GM19328 (cell line): ENCODE measurements at regions not wholly inside any gene's neighbourhood (a gene's known extent, or its start where the extent isn't known, plus 50 kb on each side); places are given as distances from the start of the nearest gene placed in this dataset.

ENCODE experiments used
- ATAC-seq: cut with Tn5 transposase; IDR thresholded peaks from one replicate; pipeline ENCODE4 v1.9.1; 2021; ENCODE audit warnings: mild to moderate bottlenecking, moderate library complexity; ENCODE audit not compliant: unreplicated experiment

DNA sequence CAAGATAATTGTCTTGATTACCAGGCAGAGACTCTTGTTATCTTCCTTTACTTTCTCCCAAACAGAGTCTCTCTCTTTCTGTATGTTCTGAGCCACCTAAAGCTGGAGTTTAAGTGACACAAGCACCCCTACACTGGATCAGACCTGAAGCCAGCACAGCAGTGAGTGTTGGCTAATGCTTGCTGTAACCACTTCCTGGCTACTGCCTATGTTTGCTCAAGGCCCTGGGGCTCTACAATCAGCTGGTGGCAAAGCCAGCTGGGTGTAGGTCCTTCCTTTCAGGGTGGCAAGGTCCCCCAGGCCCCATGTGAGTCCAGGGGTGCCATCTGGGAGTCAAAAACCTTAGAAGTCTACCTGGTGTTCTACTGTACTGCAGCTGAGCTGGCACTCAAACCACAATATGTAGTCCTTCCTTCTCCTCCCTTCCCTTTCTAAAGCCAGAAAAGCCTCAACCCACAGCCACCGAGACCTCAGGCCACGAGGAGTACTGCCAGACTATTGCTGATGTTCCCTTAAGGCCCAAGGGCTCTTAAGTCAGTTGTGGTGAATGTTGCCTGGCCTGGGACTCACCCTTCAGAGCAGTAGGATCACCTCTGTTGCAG lies 416.3 kb downstream of the ADRA2A start:
- no peak for ATAC-seq

DNA sequence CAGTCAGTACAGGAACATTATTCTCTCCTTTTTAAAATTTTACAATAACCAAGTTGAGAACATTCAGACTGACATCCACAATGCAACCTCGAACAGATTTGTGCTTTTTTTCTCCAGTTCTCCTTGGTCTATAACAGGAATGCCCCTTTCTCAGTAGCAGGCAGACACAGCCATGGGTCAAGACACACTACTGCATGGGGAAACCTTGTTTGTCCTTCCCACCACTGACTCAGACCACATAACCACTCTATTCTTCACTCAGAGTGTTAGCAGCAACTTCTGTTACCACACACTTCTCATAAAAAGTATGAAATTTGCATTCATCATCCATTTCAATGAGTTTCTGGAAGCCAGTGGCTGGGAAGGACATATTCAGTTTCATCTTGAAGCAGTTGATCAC lies 421.7 kb downstream of the ADRA2A start:
- no peak for ATAC-seq

DNA sequence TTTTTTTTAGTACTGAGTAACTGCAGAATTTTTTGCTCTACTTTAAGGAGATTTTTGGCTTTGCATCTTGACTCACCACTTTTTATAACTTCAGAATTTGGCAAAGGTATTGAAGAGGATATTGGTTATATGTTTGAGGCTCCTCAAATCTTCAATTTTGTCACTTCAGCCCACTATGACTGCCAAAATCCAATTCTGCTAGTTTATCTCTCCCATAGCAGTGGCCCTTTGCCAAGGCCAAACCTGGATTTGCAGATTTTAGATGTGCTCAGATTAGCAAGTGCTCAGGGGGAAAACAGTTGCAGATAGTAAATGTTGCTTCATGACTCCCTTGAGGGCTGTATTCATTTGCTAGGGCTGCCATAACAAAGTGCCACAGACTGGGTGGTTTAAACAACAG lies 427.5 kb downstream of the ADRA2A start:
- no peak for ATAC-seq

DNA sequence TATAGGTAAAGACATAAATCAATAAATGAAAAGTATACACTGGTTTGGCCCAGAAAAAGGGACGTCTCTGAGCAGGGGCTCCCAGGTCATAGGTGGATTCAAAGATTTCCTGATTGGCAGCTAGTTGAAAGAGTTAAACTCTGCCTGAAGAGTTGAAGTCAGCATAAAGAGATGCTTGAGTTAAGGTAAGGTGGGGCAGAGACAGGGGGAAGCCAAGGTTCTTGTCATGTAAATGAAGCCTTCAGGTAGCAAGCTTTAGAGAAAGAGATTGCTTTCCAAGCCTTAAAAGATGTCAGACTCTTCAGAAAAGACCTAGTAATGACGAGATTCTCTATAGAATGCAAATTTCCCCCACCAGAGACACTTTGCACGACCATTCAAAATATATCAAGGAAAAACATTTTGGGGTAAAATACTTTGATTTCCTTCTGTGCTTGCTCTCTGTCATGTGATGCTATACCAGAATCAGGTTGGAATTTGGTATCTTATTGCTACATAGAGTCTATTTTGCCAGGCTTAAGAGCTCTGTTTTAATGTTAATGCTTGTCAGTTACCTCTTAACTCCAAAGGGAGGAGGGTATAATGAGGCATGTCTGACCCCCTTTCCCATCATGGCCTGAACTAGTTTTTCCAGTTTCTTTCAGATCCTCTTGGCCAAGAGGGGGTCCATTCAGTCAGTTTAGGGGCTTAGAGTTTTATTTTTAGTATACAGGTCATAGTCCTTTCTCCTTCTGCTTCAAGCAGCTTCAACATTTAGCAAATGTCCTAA lies 429.6 kb downstream of the ADRA2A start:
- ATAC-seq: no peak

DNA sequence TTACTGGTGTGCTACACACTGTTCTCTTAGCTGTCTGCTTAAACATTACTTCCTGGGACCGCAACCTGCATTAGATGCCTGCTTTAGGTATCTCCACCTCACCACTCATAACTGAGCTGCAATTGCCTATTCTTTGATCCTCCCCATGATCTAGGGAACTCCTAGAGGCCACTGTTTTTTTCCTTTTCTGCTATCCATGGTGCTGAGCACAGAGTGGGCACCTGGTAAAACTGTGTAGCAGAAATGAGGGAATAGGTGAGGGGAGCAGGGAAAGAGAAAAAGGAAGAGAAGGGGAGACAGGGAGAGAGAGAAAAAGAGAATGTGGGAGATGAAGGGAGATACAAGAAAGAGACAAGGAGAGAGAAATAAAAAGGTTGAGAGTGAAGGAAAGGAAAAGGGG lies 434.9 kb downstream of the ADRA2A start:
- no peak for ATAC-seq

DNA sequence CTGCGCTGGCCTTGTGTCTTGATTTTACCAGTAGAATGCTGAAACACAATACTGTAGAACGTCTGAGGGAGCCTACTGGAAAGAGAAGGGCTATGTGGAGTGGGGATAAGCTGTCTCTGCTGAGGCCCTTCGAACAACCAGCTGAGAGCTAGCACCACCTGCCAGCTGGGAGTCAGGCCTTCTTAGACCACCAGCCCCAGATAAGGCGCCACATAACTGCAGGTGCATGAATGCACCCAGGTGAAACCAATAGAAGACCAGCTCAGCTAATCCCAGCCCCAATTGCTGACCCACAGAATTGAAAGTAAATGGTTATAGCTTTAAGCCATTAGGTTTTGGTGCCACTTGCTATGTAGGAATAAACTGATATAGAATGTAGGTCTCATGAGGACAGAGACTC lies 438.4 kb downstream of the ADRA2A start:
- no peak for ATAC-seq

DNA sequence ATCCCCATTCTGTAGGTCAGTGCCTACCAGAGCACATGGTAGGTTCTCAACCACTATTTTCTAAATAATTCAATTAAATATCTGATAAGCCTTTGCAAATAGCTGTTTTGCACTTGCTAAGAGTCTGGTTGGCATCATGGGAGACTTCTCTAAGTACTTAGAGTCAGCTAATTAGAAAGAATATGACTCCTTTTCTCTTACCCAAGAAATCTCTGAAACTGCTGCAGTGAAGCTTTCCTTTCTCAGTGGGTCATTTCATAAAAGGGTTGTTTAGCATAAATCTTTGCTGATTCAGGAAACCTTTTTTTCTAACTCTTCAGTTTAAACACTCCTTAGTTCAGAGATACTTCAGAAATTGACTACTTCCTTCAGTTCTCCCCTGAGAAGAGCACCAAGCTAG lies 438.9 kb downstream of the ADRA2A start:
- ATAC-seq: no peak

DNA sequence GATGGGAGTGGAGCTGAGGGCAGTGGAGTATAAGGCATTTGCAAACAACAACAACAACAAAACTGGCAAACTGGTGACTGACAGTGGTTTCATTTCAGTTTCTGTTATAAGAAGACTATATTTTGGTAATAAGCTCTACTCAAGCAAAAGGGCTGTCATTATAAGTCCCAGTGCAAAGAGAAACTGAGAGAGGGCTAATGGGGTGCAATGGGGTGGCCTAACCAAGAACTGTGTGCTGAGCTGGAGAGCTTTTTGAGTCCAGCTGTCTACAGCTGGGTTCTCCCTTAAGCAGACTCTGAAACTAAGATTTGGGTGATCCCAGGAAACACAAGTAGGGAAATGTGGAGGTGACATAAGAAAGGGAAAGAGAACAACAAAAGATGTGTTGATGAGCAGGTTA lies 439.3 kb downstream of the ADRA2A start:
- no peak for ATAC-seq

DNA sequence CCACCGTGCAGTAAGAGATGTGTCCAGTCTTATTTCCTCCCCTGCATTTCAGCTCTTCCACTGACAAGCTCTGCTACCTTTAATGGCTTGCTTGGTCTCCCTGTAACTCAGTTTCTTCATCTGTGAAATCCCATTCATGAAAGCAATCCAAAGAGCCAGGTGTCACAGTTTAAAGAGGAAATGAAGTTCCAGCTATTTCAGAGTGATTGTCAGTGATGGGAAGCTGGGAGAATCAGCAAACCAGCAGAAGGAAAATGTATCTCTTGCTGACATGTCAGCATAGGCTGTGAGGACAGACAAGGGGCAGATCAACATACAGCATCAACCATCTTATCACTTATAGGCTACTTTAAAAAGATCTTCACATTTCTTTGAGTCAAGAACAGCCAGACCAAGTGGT lies 445.3 kb downstream of the ADRA2A start:
- ATAC-seq: no peak

DNA sequence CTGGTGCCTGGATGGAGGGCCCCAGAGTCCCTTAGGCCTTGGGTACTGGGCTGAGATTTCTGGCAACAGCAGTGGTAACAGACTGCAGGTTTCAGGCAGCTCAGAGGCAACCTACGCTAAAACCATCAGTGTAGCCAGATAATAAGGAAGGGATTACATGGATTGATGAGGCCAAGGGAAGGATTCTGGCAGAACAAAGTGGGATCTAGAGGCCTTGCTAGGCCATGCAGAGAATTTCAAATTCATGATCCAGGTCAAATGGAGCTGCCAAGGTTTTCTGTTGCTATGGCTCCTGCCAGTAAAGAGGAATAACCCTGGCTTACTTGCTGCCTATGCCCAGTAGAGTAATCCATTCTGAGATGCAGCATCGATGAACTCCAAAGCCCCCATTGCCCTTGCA lies 445.7 kb downstream of the ADRA2A start:
- no peak for ATAC-seq

DNA sequence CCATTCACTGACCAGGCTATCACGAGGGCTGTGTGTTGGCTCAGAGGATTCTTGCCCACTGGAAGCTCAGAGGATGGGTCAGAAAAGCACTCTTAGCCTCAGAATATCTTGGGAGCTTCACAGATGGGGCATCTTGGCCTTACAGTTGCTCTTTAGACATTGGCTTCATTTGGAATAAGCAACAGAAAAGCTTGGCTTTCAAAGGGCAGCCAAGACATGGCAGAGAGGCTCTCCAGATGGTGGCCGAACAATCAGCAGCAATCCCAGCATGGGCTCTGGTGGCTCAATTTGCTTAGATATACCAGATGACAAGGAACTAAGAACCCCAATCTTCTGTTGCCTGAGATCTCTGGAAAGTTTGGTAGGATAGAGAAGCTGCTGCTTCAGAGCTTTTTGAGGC lies 446.2 kb downstream of the ADRA2A start:
- ATAC-seq: no peak

DNA sequence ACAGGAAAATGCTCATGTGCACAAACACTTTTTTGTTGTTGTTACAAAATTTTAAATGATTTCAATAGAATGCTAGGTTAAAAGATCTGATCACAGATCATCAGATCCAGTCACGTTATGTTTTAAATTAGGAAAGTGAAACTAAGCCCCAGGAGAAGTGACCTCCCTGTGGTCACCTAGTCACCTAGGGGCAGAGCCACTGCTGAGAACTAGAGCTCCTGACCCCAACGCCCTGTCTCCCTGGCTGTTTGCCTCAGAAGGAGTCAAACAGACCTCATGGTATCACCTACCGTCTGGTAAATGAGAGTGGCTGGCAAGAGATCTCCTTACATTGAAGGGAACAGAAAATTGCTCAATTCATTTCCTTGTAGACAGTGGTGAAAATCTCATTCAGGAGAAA lies 447.3 kb downstream of the ADRA2A start:
- no peak for ATAC-seq

DNA sequence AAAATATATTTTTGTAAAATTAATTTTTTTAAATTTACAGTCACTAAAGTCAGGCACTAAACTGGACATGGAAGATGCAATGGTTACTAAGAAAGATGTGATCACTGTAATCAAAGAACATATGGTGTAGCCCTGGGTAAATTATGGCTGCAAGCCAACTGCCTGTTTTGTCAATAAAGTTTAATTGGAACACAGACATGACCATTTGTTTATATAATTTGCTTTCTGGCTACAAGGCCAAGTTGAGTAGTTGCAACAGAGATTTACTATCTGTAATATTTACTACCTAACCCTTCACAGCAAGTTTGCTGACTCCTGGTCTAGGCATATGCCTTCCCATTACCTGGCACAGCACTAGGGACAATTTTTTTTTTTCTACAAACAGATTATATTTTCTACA lies 448.9 kb downstream of the ADRA2A start:
- ATAC-seq: no peak

DNA sequence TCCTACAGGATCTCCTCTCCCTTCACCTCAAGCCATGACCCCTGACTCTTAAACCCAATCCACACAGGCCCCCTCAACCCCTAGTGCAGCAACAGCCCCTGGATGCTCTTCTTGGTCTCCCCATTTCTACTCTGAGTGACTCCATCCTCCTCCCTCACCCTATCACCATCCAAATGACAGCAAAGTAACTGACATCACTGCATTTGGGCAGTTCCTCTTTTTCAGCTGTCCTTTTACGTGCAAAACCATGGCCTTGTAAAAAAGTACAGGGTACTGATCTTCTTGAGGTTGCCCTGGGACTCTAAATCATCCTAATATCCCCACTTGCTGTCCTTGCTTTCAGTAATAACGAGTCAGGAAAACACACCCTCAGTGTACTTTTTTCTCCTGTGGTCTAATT lies 454.9 kb downstream of the ADRA2A start:
- ATAC-seq: no peak

DNA sequence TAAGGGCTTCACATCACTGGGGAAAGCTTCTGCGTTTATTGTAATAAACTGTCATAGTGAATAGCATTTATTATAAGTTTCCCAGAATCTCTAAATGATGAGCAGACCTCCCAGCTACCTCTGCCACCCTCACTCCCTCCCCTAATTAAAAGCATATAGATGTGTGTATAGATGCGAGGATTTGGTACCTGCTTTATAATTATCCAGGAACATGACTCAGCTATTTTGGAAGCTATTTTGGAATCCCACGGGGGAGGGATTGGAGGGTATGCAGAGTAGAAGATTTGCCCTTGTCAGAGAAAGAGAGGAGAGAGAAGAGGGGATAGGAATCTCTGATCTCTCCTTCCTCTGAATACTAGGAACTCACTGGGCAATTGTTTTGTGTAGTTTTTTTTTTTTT lies 455.3 kb downstream of the ADRA2A start:
- ATAC-seq: no peak

DNA sequence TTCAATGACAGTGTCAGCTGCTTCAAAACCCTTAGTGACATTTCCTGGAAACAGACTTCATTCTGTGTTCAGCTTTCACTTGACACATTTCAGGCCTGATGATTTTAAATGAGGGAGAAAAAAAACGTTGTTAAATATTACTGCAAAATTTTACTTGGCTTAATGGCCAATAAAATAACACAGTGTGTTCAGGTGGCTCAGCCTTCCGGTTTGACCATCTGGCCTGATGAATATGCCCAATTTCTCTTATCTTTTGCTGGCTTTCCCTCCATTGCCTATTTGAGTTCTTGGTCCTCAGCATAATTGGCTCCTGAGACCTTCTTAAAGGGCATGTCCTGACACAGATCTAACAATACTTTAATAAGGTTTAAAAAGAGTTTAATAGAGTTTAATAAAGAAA lies 462.4 kb downstream of the ADRA2A start:
- ATAC-seq: no peak

DNA sequence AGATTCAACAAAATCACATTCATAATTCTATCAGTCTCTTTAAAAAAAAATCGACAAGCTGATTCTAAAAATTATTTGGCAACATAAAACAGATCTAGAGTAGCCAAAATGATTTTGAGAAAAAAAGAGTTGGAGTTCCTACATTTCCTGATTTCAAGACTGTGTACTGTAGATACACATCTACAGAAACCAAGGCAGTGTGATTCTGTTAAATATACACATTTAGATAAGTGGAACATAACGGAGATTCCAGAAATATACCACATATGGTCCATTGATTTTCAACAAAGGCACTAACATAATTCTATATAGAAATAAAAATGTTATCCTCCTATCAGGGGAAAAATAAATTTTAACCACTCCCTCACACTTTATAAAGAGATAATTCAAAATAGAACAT lies 467.0 kb downstream of the ADRA2A start:
- ATAC-seq: no peak

DNA sequence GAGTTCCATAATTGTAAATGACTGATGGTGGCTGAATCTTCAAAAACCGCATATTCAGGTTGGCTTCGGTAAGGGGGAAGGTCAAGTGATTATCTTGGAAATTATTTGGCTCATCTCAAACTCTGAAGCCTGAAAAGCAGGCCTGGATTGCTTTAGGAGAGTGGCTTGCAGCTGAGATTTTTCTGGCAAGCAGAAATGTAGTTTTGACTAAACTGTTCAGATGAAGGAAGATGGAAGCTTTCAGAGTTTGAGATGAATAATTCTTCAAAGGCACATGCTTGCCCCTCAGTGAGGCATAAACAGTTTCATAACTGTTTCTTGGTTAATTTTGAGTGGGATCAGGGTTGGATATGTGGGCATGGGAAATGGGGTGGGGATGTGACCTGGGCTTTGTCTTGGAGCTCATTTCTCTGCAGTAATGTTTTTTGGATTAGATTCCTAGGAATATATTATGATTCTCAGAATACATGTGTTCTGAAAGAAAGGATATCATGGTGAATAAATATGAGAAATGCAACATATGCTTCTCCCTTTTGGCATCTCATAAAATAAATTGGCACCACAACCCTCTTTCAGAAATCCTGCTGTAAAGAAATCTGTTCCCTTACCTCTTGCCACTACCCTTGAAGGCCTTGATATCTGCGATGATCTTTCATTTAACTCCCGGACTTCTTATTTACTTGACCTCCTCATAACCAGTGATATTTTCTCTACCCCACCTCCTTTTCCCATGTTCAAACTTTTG lies 469.2 kb downstream of the ADRA2A start:
- ATAC-seq: no peak

DNA sequence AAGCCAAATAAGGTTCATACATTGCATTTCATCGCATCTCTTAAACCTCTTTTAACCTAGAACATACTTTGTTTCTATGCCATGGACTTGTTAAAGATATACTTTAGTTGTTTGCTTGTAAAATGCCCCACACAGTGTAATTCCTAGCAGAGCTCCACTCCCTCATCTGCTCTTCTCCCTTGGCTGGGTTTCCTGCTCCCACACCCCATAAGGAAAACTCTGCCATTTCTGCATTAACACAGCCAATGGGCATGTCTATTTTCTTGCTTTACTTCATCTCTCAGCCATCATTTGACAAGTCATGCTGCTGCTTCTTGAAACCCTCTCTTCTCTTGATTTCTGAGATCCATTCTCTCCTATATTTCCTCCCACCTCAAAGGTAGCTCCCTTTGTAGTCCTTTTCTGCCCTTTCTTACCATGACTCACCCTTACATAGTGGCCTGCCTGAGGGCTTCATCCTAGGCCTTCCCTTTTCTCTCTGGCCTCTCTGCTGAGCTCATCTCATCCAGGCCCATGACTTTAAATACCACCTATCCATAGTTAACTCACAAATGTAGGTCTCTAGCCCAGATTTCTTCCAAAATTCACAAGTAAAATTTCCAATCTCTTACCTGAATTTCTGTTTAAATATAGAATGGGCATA lies 471.4 kb downstream of the ADRA2A start:
- no peak for ATAC-seq

DNA sequence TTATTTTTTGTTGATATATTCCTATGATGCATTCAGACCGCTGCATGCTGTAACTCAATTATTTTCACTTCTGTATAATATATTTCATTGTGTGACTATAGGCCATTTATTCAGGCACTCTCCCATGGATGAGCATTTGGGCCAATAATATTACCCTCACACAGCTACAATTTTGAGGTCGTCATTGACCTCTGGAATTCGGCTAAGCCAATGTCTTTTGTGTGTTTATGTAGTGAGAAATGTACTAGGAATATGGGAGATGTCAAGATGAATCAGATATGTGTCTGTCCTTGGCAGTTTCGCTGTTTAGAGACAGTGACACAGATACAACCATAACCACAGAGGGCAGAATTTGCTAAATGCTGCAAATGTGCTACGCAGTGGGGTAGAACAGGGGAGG lies 474.2 kb downstream of the ADRA2A start:
- no peak for ATAC-seq

DNA sequence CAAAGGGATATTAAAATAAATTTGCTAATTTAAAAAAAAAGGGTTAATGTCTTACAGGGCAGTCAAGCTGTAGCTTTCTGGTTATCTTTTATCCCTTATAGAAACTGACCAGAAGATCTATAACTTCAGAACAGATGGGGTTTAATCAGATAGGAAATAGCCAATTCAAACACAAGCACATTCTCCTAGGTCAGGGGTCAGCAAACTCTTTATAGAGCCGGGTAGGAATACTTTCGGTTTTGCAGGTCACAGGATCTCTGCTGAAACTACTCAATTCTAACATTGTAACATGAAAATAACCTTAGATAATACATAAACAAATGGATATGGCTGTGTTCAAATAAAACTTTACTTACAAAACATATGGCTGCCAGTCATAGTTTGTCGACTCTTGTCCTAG lies 479.8 kb downstream of the ADRA2A start:
- no peak for ATAC-seq

DNA sequence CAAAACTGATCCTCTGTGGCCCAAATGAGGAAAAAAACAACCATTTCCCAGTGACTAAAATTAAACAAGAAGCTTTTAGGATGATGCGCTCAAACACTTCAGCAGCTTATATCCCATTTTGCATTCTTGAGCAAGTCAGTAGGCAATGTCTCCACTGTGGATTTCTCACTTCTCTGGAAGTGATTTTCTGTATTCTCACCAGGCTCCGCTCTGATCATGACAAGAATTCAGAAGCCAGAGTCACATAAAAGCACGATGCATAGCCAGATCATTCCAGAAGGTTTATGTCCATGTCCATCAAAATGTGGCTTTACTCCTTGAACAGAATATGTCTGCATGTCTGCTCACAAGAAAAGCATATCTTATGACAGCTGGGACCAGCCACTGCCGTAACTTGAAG lies 481.4 kb downstream of the ADRA2A start:
- ATAC-seq: no peak
